ENCODE measurements at regions not wholly inside any gene's neighbourhood (a gene's known extent, or its start where the extent isn't known, plus 50 kb on each side); places are given as distances from the start of the nearest gene placed in this dataset.

DNA sequence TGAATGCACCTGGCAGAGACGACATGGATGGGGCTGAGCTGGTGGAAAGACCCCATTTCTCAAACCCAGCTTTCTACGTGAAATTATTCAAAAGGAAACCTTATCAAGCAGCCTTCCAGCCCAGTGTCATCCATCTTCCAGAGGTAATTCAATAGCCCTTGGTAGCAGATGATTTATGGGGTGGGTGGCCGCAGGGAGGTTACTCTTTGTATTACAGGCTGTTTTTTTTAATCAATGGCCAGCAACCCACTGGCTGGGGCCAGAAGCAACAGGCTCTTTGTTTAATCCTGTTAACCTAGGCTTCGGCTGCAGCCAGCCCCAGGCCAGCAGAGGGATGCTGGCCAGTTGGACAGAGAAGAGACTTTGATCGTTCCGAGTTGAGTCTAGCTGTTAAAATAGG, 139.8 kb upstream of the SRRM4 start:
- no peak for DNase-seq
- Histone ChIP-seq H3K4me3 (no peak overlapping the region), H3K36me3 (no peaks in the 10 kb centered on the region), H3K4me1 (no peaks in the 10 kb centered on the region), H3K27ac (no peak overlapping the region), H3K9me3 (no peaks in the 10 kb centered on the region), H3K27me3 (no peaks in the 10 kb centered on the region)
- TF ChIP-seq, protein P1, sequence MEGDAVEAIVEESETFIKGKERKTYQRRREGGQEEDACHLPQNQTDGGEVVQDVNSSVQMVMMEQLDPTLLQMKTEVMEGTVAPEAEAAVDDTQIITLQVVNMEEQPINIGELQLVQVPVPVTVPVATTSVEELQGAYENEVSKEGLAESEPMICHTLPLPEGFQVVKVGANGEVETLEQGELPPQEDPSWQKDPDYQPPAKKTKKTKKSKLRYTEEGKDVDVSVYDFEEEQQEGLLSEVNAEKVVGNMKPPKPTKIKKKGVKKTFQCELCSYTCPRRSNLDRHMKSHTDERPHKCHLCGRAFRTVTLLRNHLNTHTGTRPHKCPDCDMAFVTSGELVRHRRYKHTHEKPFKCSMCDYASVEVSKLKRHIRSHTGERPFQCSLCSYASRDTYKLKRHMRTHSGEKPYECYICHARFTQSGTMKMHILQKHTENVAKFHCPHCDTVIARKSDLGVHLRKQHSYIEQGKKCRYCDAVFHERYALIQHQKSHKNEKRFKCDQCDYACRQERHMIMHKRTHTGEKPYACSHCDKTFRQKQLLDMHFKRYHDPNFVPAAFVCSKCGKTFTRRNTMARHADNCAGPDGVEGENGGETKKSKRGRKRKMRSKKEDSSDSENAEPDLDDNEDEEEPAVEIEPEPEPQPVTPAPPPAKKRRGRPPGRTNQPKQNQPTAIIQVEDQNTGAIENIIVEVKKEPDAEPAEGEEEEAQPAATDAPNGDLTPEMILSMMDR (IDR thresholded peaks at IDR 0.05): no peak
- no peak for TF ChIP-seq POLR2A (IDR thresholded peaks at IDR 0.05)
- intact Hi-C loops (cut with DNase I; ENCODE audit: low total_unique reads): no loop called here

DNA sequence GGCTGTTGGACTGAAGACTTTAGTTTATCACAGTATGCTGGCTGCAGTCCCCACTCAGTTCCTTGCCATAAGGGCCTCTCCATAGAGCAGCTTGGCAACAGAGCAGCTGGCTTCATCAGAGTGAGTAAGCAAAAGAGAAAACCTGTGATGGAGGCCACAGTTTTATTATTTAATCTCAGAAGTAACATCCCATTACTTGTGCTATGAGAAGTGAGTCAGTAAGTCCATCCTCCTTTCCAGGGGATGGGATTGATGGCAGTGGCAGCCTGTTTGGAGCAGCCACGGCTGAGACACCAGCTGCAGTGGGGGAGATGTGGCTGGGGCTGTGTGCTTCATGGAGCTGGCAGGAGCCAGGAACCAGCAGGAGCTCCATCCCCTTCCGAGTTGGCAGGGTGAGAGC, 138.5 kb upstream of the SRRM4 start:
- intact Hi-C loops (cut with DNase I; ENCODE audit: low total_unique reads): no loop called here
- no peaks in the 10 kb centered on the region for H3K4me1 ChIP-seq
- TF ChIP-seq, protein P1 (IDR thresholded peaks at IDR 0.05): no peak
- TF ChIP-seq POLR2A (IDR thresholded peaks at IDR 0.05): no peak
- no peak for DNase-seq
- no peaks in the 10 kb centered on the region for H3K27me3 ChIP-seq
- no peaks in the 10 kb centered on the region for H3K36me3 ChIP-seq
- no peak overlapping the region for H3K27ac ChIP-seq
- no peaks in the 10 kb centered on the region for H3K9me3 ChIP-seq
- H3K4me3 ChIP-seq: no peak overlapping the region

DNA sequence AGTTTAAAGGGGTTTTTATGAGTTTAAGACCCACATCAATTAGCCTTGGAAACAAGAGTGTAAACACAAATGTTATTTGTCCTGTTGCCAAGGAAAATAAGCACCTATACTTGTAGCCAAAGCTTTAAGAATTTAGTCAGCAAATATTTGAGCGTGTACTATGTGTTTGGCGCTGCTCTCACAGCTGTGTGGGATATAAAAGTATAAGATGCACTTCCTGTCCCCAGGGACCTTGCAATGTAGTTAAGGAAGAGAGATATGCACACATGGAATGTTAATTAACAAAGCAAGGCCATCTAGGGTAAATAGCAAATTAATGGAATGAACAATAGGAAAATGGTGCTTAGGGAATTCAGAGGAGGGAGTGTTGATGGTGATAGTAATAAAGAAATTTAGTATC, 134.9 kb upstream of the SRRM4 start:
- no peaks in the 10 kb centered on the region for H3K27me3 ChIP-seq
- no peak overlapping the region for H3K27ac ChIP-seq
- no peaks in the 10 kb centered on the region for H3K36me3 ChIP-seq
- no peaks in the 10 kb centered on the region for H3K9me3 ChIP-seq
- H3K4me3 ChIP-seq: no peak overlapping the region
- TF ChIP-seq POLR2A (IDR thresholded peaks at IDR 0.05): no peak
- TF ChIP-seq, protein P1 (IDR thresholded peaks at IDR 0.05): no peak
- no peaks in the 10 kb centered on the region for H3K4me1 ChIP-seq
- DNase-seq: no peak
- intact Hi-C loops (cut with DNase I; ENCODE audit: low total_unique reads): no loop called here

DNA sequence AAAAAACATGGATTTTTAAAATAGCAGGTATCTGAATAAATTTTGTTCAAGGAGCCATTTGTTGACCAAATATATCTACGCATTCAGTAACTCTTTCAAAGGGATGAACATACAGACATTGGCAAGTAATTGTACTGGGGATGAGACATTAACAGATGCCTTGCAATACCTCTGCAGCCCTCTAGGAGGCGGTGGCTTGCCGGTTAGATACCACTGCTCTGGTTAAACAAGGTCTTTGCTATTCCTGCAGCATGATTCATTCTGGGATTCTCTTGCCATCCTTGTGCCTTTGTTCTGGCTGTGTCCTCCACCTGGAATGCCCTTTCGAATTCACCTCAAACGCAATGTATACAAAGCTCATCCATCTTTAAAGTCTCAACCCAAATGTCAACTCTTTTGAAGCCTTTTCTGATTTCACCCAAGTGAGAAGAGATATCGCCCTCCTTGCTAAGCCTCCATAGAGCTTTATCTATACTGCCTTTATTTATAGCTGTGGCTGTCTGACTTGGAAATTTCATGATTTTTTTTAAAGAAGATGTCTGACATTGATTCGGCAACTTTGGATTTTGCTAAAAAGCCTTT, 131.0 kb upstream of the SRRM4 start:
- Histone ChIP-seq H3K4me1 (no peaks in the 10 kb centered on the region), H3K27ac (no peak overlapping the region), H3K9me3 (no peaks in the 10 kb centered on the region), H3K27me3 (no peaks in the 10 kb centered on the region), H3K4me3 (no peak overlapping the region), H3K36me3 (no peaks in the 10 kb centered on the region)
- no peak for TF ChIP-seq POLR2A (IDR thresholded peaks at IDR 0.05)
- TF ChIP-seq, protein P1 (IDR thresholded peaks at IDR 0.05): no peak
- DNase-seq: no peak
- intact Hi-C loops (cut with DNase I; ENCODE audit: low total_unique reads): no loop called here

DNA sequence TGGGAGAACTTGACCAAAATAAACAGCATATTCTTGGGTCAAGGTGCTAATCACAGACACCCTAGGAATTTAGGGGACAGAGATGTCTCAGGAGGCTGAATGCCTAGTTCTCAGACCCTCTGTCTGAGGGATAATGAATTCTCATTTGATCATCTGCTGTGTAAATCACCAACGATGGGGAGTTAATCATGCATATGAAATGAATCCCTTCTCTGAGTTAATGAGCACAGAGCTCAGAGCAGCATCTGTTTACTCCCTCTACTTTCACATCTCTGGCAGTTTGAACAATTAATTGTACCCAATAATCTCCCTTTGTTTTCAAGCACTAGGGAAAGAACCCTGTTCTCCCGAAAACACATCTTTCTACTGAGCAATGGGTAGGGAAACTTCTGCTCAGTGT, 129.4 kb upstream of the SRRM4 start:
- H3K9me3 ChIP-seq: no peaks in the 10 kb centered on the region
- intact Hi-C loops (cut with DNase I; ENCODE audit: low total_unique reads): no loop called here
- TF ChIP-seq, protein P1 (IDR thresholded peaks at IDR 0.05): no peak
- no peak for TF ChIP-seq POLR2A (IDR thresholded peaks at IDR 0.05)
- H3K36me3 ChIP-seq: no peaks in the 10 kb centered on the region
- no peaks in the 10 kb centered on the region for H3K4me1 ChIP-seq
- H3K27me3 ChIP-seq: no peaks in the 10 kb centered on the region
- DNase-seq: no peak
- no peak overlapping the region for H3K4me3 ChIP-seq
- no peak overlapping the region for H3K27ac ChIP-seq

Measured in uterus (tissue), 3 donors.